Cardiac muscle cell (in vitro differentiated cells and primary cell): ENCODE measurements at regions not wholly inside any gene's neighbourhood (a gene's known extent, or its start where the extent isn't known, plus 50 kb on each side); places are given as distances from the start of the nearest gene placed in this dataset.
A peak's percentile ranks its signal among the peaks of the same experiment; 100 is the strongest.

Experiments used
- DNase-seq, 2 donors: peaks; one replicate each; pipeline versions ENCODE4 v3.0.0 to v3.0.0-alpha.2; 2010 to 2017; ENCODE audit warnings: low read depth in 1 of 2, low spot score in 1 of 2
- H3K27ac ChIP-seq: fragments of 200-600 bp; sonication (generic); 2 replicates; pipeline ENCODE4 v1.5.1; 2016
- H3K27me3 ChIP-seq: fragments of 200-600 bp; sonication (generic); 2 replicates; pipeline ENCODE4 v1.6.0; 2016; ENCODE audit warnings: control low read depth
- H3K36me3 ChIP-seq: fragments of 200-600 bp; sonication (generic); 2 replicates; pipeline ENCODE4 v1.5.1; 2016; ENCODE audit warnings: control low read depth
- H3K4me1 ChIP-seq: fragments of 200-600 bp; sonication (generic); 2 replicates; pipeline ENCODE4 v1.8.1; 2017; ENCODE audit warnings: low read depth, mild to moderate bottlenecking, mixed run types
- H3K4me3 ChIP-seq: fragments of 200-600 bp; sonication (generic); 2 replicates; pipeline ENCODE4 v1.5.1; 2016; ENCODE audit warnings: mild to moderate bottlenecking
- H3K9me3 ChIP-seq: fragments of 200-600 bp; sonication (generic); 2 replicates; pipeline ENCODE4 v1.5.1; 2017; ENCODE audit warnings: low read depth, mild to moderate bottlenecking, control low read depth
- TF ChIP-seq, protein P1 (sequence below): IDR thresholded peaks from 2 replicates; pipeline ENCODE4 v1.5.1; 2012; ENCODE audit warnings: low read depth, mild to moderate bottlenecking, low read length

DNA sequence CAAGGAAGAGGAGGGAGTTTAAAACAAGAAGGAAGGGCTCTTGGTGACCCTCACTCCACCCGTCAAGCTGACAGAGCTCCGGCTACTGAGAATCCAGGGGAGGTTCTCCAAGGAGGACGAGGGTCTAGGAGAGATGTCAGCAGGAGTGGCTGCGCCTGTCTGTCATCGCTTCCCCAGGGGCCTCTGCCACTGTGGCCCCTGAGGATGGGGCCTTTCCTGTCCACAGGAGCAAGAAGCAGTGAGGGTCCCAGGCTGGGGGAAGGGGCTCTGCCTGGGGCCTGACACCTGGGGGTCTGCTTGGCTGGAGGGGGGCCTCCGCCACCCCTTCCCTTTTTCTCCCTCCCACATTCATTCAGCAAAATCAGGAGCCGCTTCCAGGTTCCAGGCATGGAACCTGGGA, 66.5 kb upstream of the TNRC6C start:
- Histone ChIP-seq H3K4me1 (peaks cover 5% of the 10 kb centered on the region), H3K36me3 (no peaks in the 10 kb centered on the region), H3K4me3 (no peak overlapping the region), H3K9me3 (no peaks in the 10 kb centered on the region), H3K27ac (no peak overlapping the region), H3K27me3 (peaks cover 11% of the 10 kb centered on the region)
- DNase-seq: no peak
- TF ChIP-seq, protein P1, sequence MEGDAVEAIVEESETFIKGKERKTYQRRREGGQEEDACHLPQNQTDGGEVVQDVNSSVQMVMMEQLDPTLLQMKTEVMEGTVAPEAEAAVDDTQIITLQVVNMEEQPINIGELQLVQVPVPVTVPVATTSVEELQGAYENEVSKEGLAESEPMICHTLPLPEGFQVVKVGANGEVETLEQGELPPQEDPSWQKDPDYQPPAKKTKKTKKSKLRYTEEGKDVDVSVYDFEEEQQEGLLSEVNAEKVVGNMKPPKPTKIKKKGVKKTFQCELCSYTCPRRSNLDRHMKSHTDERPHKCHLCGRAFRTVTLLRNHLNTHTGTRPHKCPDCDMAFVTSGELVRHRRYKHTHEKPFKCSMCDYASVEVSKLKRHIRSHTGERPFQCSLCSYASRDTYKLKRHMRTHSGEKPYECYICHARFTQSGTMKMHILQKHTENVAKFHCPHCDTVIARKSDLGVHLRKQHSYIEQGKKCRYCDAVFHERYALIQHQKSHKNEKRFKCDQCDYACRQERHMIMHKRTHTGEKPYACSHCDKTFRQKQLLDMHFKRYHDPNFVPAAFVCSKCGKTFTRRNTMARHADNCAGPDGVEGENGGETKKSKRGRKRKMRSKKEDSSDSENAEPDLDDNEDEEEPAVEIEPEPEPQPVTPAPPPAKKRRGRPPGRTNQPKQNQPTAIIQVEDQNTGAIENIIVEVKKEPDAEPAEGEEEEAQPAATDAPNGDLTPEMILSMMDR: no peak

- peak; percentile 9 to 61 for DNase-seq
- Histone ChIP-seq H3K4me3 (no peak overlapping the region), H3K27ac (no peak overlapping the region), H3K27me3 (peaks cover 6% of the 10 kb centered on the region), H3K4me1 (peaks cover 5% of the 10 kb centered on the region), H3K36me3 (no peaks in the 10 kb centered on the region), H3K9me3 (no peaks in the 10 kb centered on the region)
- TF ChIP-seq, protein P1: peak; percentile 41
Measured at GRCh38 chr17:77892469-77893143, 65.9 kb upstream of the TNRC6C start.

GRCh38 chr17:77893144-77894044, 65.1 kb upstream of the TNRC6C start:
- Histone ChIP-seq H3K4me3 (no peak overlapping the region), H3K27ac (no peak overlapping the region), H3K36me3 (no peaks in the 10 kb centered on the region), H3K9me3 (no peaks in the 10 kb centered on the region), H3K27me3 (no peaks in the 10 kb centered on the region), H3K4me1 (no peaks in the 10 kb centered on the region)
- TF ChIP-seq, protein P1: no peak
- DNase-seq: no peak

DNA sequence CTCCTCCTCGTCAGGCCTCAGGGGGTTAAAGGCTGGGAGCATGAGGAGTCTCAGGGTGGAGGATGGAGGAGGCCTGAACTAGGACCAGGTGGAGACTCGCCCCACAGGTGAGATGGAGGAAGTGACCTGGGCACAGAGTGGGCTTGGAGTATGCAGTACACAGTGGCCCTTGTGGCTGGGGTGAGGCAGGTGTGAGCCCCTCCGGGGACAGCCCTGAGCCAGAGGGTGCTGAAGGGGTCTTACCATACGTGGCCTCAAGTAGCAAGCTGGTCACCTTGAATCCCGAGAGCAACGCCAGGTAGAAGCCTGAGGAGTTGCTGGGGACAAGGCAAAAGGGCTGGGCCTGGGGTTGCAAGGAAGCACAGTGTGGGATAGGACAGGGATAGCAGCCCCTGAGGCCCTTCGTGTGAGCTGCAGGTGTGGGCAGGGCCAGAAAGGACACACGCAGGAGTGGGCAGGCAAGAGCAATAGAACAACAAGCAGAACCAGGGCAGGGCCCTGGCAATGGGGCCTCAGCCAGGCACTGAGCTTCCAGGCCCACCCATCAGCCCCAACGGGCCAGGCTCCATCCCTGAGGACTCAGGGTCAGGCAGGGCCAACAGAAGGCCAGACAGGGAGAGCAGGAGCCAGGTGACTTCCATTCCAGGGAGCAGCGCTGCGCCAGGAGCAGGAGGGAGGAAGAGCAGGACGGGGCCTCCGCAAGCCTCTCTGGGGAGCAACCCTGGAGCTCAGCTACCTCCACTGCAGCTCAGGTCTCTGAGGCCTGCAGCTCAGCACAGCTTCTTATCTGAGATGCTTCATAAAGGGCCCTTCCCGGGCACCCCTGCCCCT, 64.2 kb upstream of the TNRC6C start:
- TF ChIP-seq, protein P1: no peak

DNA sequence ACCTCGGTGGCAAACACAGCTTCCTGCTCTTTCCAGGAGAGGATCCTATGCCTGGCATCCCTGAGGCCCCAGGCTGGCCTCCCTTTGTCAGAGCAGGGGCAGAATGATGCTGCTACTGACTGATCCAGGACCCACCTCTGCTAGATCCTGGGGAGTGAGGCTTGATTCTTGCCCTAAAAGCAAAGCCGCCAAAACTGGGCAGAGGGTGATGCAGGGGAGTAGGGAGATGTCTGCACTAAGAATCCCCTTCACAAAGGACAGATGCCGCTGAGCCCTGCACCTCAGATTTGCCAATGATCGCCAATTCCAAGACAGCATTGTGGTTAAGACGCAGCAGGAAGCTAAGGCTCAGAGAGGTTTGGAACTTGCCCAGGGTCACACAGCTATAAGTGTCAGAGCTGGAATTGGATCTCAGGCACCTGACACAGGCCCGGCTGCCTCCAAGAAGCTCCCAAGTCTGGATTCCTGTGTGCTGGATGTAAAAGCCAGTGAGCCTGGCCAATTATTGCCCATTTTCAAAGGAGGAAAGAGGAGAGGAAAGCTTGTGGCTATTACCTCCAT, 60.7 kb upstream of the TNRC6C start:
- Histone ChIP-seq H3K4me1 (no peaks in the 10 kb centered on the region), H3K9me3 (no peaks in the 10 kb centered on the region), H3K27ac (no peak overlapping the region), H3K4me3 (no peak overlapping the region), H3K36me3 (no peaks in the 10 kb centered on the region), H3K27me3 (no peaks in the 10 kb centered on the region)
- TF ChIP-seq, protein P1: no peak
- no peak for DNase-seq

More for the DNA sequence above, 64.2 kb upstream of the TNRC6C start:
- Histone ChIP-seq H3K4me3 (no peak overlapping the region), H3K27ac (no peak overlapping the region), H3K9me3 (no peaks in the 10 kb centered on the region), H3K36me3 (no peaks in the 10 kb centered on the region), H3K4me1 (no peaks in the 10 kb centered on the region), H3K27me3 (no peaks in the 10 kb centered on the region)
- DNase-seq: no peak
